ENCODE measurements at regions not wholly inside any gene's neighbourhood (a gene's known extent, or its start where the extent isn't known, plus 50 kb on each side); places are given as distances from the start of the nearest gene placed in this dataset.

DNA sequence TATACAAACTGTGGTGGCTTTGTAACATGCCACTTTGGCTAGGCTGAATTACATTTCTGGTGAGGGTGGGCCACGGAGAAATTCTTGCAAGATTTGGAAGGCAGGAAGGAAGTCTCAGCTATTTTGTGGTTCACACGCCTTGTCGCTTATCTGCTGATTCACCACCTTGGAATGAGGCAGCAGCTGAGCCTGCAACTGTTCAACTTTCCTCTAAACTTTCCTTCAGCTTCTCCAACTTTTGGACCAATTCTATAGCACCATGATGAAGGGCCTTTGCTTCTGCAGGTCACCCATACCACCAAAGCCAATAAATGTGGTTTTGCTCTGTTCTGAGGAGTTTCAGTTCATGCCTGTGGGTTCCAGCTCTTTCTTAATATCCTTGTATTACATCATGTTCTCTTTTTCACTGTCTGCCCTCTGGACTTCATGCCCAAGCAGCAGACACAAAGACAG, 337.6 kb upstream of the SNX7 start:
- TF ChIP-seq, protein P1, sequence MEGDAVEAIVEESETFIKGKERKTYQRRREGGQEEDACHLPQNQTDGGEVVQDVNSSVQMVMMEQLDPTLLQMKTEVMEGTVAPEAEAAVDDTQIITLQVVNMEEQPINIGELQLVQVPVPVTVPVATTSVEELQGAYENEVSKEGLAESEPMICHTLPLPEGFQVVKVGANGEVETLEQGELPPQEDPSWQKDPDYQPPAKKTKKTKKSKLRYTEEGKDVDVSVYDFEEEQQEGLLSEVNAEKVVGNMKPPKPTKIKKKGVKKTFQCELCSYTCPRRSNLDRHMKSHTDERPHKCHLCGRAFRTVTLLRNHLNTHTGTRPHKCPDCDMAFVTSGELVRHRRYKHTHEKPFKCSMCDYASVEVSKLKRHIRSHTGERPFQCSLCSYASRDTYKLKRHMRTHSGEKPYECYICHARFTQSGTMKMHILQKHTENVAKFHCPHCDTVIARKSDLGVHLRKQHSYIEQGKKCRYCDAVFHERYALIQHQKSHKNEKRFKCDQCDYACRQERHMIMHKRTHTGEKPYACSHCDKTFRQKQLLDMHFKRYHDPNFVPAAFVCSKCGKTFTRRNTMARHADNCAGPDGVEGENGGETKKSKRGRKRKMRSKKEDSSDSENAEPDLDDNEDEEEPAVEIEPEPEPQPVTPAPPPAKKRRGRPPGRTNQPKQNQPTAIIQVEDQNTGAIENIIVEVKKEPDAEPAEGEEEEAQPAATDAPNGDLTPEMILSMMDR (IDR thresholded peaks at IDR 0.05; ENCODE audit: extremely low read depth, insufficient read depth, missing control alignments) = no peak
- in situ Hi-C loops (cut with MboI; ENCODE audit: low pct_unique_long_range_greater_than_20kb, low sequenced_read_pairs, unreplicated experiment) = no loop called here
- DNase-seq (ENCODE audit: low spot score) = no peak

DNA sequence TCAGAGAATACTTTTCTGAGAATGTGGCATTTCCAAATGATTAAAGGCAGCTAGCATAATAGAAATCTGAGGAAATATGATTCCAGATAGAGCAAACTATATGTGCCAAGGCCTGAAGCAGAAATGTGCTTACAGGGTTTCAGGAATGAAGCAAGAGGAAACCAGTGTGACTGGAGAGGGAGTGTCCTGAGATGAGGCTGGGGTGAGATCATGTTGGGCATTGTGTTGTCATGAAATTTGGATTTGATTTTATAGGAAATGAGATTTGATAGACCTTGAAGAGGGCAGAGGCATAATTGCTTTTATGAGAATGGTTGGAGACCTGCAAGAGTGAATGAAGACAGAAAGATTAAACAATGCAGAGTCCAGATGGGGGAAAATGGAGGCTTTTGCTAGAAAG, 338.1 kb upstream of the SNX7 start:
- TF ChIP-seq, protein P1 (IDR thresholded peaks at IDR 0.05; ENCODE audit: extremely low read depth, insufficient read depth, missing control alignments) = no peak
- no peak for DNase-seq (ENCODE audit: low spot score)
- in situ Hi-C loops (cut with MboI; ENCODE audit: low pct_unique_long_range_greater_than_20kb, low sequenced_read_pairs, unreplicated experiment) = no loop called here

GRCh38 chr1:98322966-98323365, 338.6 kb upstream of the SNX7 start:
- TF ChIP-seq, protein P1 (IDR thresholded peaks at IDR 0.05; ENCODE audit: extremely low read depth, insufficient read depth, missing control alignments) = no peak
- in situ Hi-C loops (cut with MboI; ENCODE audit: low pct_unique_long_range_greater_than_20kb, low sequenced_read_pairs, unreplicated experiment) = no loop called here
- no peak for DNase-seq (ENCODE audit: low spot score)

DNA sequence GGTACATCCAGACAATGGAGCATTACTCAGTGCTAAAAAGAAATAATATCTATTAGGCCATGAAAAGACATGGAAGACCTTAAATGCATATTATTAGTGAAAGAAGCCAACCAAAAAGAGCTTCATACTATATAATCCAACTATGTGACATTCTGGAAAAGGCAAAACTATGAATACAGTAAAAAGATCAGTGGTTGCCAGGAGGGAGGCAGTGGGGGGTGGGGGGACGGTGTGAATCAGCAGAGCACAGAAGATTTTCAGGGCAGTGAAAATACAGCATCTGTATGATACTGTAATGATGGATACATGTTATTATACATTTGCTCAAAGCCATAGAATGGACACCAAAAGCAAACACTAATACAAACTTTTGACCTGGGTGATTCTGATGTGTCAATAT, 339.4 kb upstream of the SNX7 start:
- in situ Hi-C loops (cut with MboI; ENCODE audit: low pct_unique_long_range_greater_than_20kb, low sequenced_read_pairs, unreplicated experiment) = no loop called here
- no peak for DNase-seq (ENCODE audit: low spot score)
- TF ChIP-seq, protein P1 (IDR thresholded peaks at IDR 0.05; ENCODE audit: extremely low read depth, insufficient read depth, missing control alignments) = no peak

DNA sequence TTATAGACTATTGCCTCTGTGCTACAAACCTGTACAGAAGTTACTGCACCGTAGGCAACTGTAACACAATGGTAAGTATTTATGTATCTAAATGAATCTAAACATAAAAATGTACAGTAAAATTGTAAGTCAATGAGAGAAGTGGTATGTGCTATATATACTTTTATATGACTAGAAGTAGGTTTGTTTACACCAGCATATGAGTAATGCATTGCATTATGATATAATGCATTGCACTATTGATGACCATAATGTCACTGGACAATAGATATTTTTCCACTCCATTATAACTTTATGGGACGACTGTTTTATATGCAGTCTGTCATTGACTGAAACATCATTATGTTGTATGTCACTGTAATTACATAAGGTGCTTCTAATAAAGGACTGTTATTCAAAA, 340.3 kb upstream of the SNX7 start:
- no peak for DNase-seq (ENCODE audit: low spot score)
- in situ Hi-C loops (cut with MboI; ENCODE audit: low pct_unique_long_range_greater_than_20kb, low sequenced_read_pairs, unreplicated experiment) = no loop called here
- TF ChIP-seq, protein P1 (IDR thresholded peaks at IDR 0.05; ENCODE audit: extremely low read depth, insufficient read depth, missing control alignments) = no peak

GRCh38 chr1:98316286-98316905, 345.1 kb upstream of the SNX7 start:
- no peak for DNase-seq (ENCODE audit: low spot score)
- TF ChIP-seq, protein P1 (IDR thresholded peaks at IDR 0.05; ENCODE audit: extremely low read depth, insufficient read depth, missing control alignments) = no peak
- in situ Hi-C loops (cut with MboI; ENCODE audit: low pct_unique_long_range_greater_than_20kb, low sequenced_read_pairs, unreplicated experiment) = no loop called here
